CD4-positive, alpha-beta memory T cell (primary cell): ENCODE measurements at regions not wholly inside any gene's neighbourhood (a gene's known extent, or its start where the extent isn't known, plus 50 kb on each side); places are given as distances from the start of the nearest gene placed in this dataset.

Experiments
- CTCF ChIA-PET: fragments of 350-600 bp; sonication (Branson Sonifier 250); formaldehyde crosslinking; loops from one replicate; lab custom pipeline; 2021; ENCODE audit warnings: inconsistent platforms; ENCODE audit not compliant: partially characterized antibody; lab: Charles Lee
- POLR2A ChIA-PET: fragments of 350-600 bp; sonication (Branson Sonifier 250); formaldehyde crosslinking; loops from one replicate; lab custom pipeline; 2021; ENCODE audit not compliant: partially characterized antibody; lab: Charles Lee
- DNase-seq, 5 donors: peaks; one replicate each; pipeline versions ENCODE4 v3.0.0 to v3.0.0-alpha.2; 2020 to 2022; ENCODE audit warnings: mixed read lengths in 1 of 5
- H3K27ac ChIP-seq: one replicate; pipeline ENCODE4 v1.7.0; 2013; ENCODE audit warnings: low read depth, low read length
- H3K27me3 ChIP-seq: 2 replicates; pipeline ENCODE4 v1.7.0; 2013; ENCODE audit warnings: mild to moderate bottlenecking, low read length, moderate library complexity; ENCODE audit not compliant: insufficient read depth
- H3K36me3 ChIP-seq: 2 replicates; pipeline ENCODE4 v1.7.0; 2013; ENCODE audit warnings: mild to moderate bottlenecking, low read length, moderate library complexity; ENCODE audit not compliant: insufficient read depth
- H3K4me1 ChIP-seq: 2 replicates; pipeline ENCODE4 v1.7.0; 2013; ENCODE audit warnings: mild to moderate bottlenecking, low read length, moderate library complexity; ENCODE audit not compliant: insufficient read depth
- H3K4me3 ChIP-seq, 2 donors: one replicate each; pipeline ENCODE4 v1.7.0; 2013; ENCODE audit warnings: low read length in 2 of 2, mild to moderate bottlenecking in 1 of 2
- H3K9me3 ChIP-seq, 2 donors: one replicate each; pipeline ENCODE4 v1.7.0; 2013; ENCODE audit warnings: low read length in 2 of 2, control low read depth in 1 of 2; ENCODE audit not compliant: control insufficient read depth in 1 of 2
- H3K27ac Mint-ChIP-seq, 7 donors: one replicate each; pipeline ENCODE4 v1.8.0; 2020 to 2021; ENCODE audit warnings: mixed read lengths in 7 of 7, mild to moderate bottlenecking in 6 of 7, inconsistent platforms in 3 of 7, moderate library complexity in 3 of 7
- H3K27me3 Mint-ChIP-seq, 2 donors: one replicate each; pipeline ENCODE4 v1.8.0; 2020 to 2021; ENCODE audit warnings: mixed read lengths in 2 of 2
- H3K36me3 Mint-ChIP-seq, 2 donors: one replicate each; pipeline ENCODE4 v1.8.0; 2020 to 2021; ENCODE audit warnings: mixed read lengths in 2 of 2, inconsistent platforms in 1 of 2, mild to moderate bottlenecking in 1 of 2
- H3K4me1 Mint-ChIP-seq, 4 donors: one replicate each; pipeline ENCODE4 v1.8.0; 2020 to 2021; ENCODE audit warnings: mixed read lengths in 4 of 4, mild to moderate bottlenecking in 1 of 4
- H3K4me3 Mint-ChIP-seq, 8 donors: one replicate each; pipeline ENCODE4 v1.8.0; 2020 to 2021; ENCODE audit warnings: mixed read lengths in 8 of 8, mild to moderate bottlenecking in 7 of 8, moderate library complexity in 6 of 8, inconsistent platforms in 3 of 8
- H3K9me3 Mint-ChIP-seq, 8 donors: one replicate each; pipeline ENCODE4 v1.8.0; 2020 to 2021; ENCODE audit warnings: mixed read lengths in 8 of 8, mild to moderate bottlenecking in 5 of 8, inconsistent platforms in 3 of 8, moderate library complexity in 1 of 8
- intact Hi-C: fragments of 100-400 bp; cut with micrococcal nuclease; formaldehyde crosslinking; loops from one replicate; pipeline ENCODE4 v1.15.1; 2023

GRCh38 chr10:33815776-33816175 is 481.3 kb upstream of the NRP1 start:
- peak overlapping the region in 1 of 7 donors; percentile 63 for H3K27ac Mint-ChIP-seq
- peaks cover 0 to 4% (median 0%) of the 10 kb centered on the region in 8 donors for H3K9me3 Mint-ChIP-seq
- Histone ChIP-seq H3K27me3 (no peaks in the 10 kb centered on the region), H3K36me3 (no peaks in the 10 kb centered on the region), H3K27ac (no peak overlapping the region), H3K4me1 (no peaks in the 10 kb centered on the region), H3K9me3 (no peaks in the 10 kb centered on the region), H3K4me3 (no peak overlapping the region)
- no peak for DNase-seq
- peaks cover 0 to 4% (median under 1%) of the 10 kb centered on the region in 4 donors for H3K4me1 Mint-ChIP-seq
- intact Hi-C loops = no loop called here
- no peaks in the 10 kb centered on the region for H3K36me3 Mint-ChIP-seq
- H3K27me3 Mint-ChIP-seq = peaks cover 0 to 3% of the 10 kb centered on the region in 2 donors
- ChIA-PET CTCF (no interaction called here), POLR2A (no interaction called here)
- H3K4me3 Mint-ChIP-seq = peak overlapping the region in 2 of 8 donors; percentile 24 to 28

GRCh38 chr10:33813871-33814270 is 479.4 kb upstream of the NRP1 start:
- H3K36me3 ChIP-seq = no peaks in the 10 kb centered on the region
- H3K4me1 Mint-ChIP-seq = peaks cover 0 to 4% (median under 1%) of the 10 kb centered on the region in 4 donors
- DNase-seq = no peak
- no peaks in the 10 kb centered on the region for H3K9me3 ChIP-seq
- H3K4me3 ChIP-seq = no peak overlapping the region
- H3K27ac ChIP-seq = no peak overlapping the region
- intact Hi-C loops = no loop called here
- no peaks in the 10 kb centered on the region for H3K27me3 ChIP-seq
- no peaks in the 10 kb centered on the region for H3K27me3 Mint-ChIP-seq
- peaks cover 0 to 4% (median 0%) of the 10 kb centered on the region in 8 donors for H3K9me3 Mint-ChIP-seq
- H3K4me3 Mint-ChIP-seq = no peak overlapping the region
- POLR2A ChIA-PET = no interaction called here
- no peak overlapping the region for H3K27ac Mint-ChIP-seq
- CTCF ChIA-PET = no interaction called here
- no peaks in the 10 kb centered on the region for H3K4me1 ChIP-seq
- H3K36me3 Mint-ChIP-seq = no peaks in the 10 kb centered on the region

GRCh38 chr10:33813415-33813814 is 478.9 kb upstream of the NRP1 start:
- Mint-ChIP-seq H3K27me3 (no peaks in the 10 kb centered on the region), H3K4me3 (no peak overlapping the region)
- DNase-seq = no peak

GRCh38 chr10:33812586-33812985 is 478.1 kb upstream of the NRP1 start:
- peaks cover 0 to 2% (median under 1%) of the 10 kb centered on the region in 4 donors for H3K4me1 Mint-ChIP-seq
- H3K36me3 Mint-ChIP-seq = no peaks in the 10 kb centered on the region
- H3K9me3 Mint-ChIP-seq = peaks cover 0 to 1% (median 0%) of the 10 kb centered on the region in 8 donors
- Histone ChIP-seq H3K9me3 (no peaks in the 10 kb centered on the region), H3K4me1 (no peaks in the 10 kb centered on the region), H3K27me3 (no peaks in the 10 kb centered on the region), H3K36me3 (no peaks in the 10 kb centered on the region), H3K4me3 (no peak overlapping the region), H3K27ac (no peak overlapping the region)
- intact Hi-C loops = no loop called here
- no peak overlapping the region for H3K4me3 Mint-ChIP-seq
- ChIA-PET POLR2A (no interaction called here), CTCF (no interaction called here)
- H3K27ac Mint-ChIP-seq = no peak overlapping the region
- DNase-seq = no peak
- peaks cover 2 to 3% of the 10 kb centered on the region in 2 donors for H3K27me3 Mint-ChIP-seq

More at GRCh38 chr10:33813415-33813814, 478.9 kb upstream of the NRP1 start:
- H3K9me3 Mint-ChIP-seq = peaks cover 0 to 4% (median 0%) of the 10 kb centered on the region in 8 donors
- POLR2A ChIA-PET = no interaction called here
- Histone ChIP-seq H3K27ac (no peak overlapping the region), H3K4me3 (no peak overlapping the region), H3K27me3 (no peaks in the 10 kb centered on the region), H3K4me1 (no peaks in the 10 kb centered on the region), H3K9me3 (no peaks in the 10 kb centered on the region), H3K36me3 (no peaks in the 10 kb centered on the region)
- no peak overlapping the region for H3K27ac Mint-ChIP-seq
- CTCF ChIA-PET = no interaction called here
- no peaks in the 10 kb centered on the region for H3K36me3 Mint-ChIP-seq
- peaks cover 0 to 3% (median under 1%) of the 10 kb centered on the region in 4 donors for H3K4me1 Mint-ChIP-seq
- intact Hi-C loops = no loop called here

- Mint-ChIP-seq H3K27me3 (peaks cover 2 to 3% of the 10 kb centered on the region in 2 donors), H3K27ac (no peak overlapping the region), H3K4me3 (no peak overlapping the region), H3K9me3 (peaks cover 0 to 1% (median 0%) of the 10 kb centered on the region in 8 donors), H3K36me3 (no peaks in the 10 kb centered on the region), H3K4me1 (peaks cover 0 to 2% (median under 1%) of the 10 kb centered on the region in 4 donors)
- no peak for DNase-seq
- H3K27me3 ChIP-seq = no peaks in the 10 kb centered on the region
- H3K9me3 ChIP-seq = no peaks in the 10 kb centered on the region
- POLR2A ChIA-PET = no interaction called here
- no peaks in the 10 kb centered on the region for H3K36me3 ChIP-seq
- intact Hi-C loops = no loop called here
- H3K4me3 ChIP-seq = no peak overlapping the region
- CTCF ChIA-PET = no interaction called here
- no peaks in the 10 kb centered on the region for H3K4me1 ChIP-seq
- no peak overlapping the region for H3K27ac ChIP-seq
Measured at GRCh38 chr10:33810986-33811385, 476.5 kb upstream of the NRP1 start.

GRCh38 chr10:33809732-33810131 is 475.3 kb upstream of the NRP1 start:
- intact Hi-C loops = no loop called here
- CTCF ChIA-PET = no interaction called here
- Mint-ChIP-seq H3K27me3 (peaks cover 2 to 5% of the 10 kb centered on the region in 2 donors), H3K9me3 (peaks cover 0 to 1% (median 0%) of the 10 kb centered on the region in 8 donors), H3K4me3 (no peak overlapping the region), H3K36me3 (no peaks in the 10 kb centered on the region), H3K4me1 (no peaks in the 10 kb centered on the region), H3K27ac (no peak overlapping the region)
- no peak for DNase-seq
- Histone ChIP-seq H3K9me3 (no peaks in the 10 kb centered on the region), H3K4me3 (no peak overlapping the region), H3K36me3 (no peaks in the 10 kb centered on the region), H3K27me3 (no peaks in the 10 kb centered on the region), H3K4me1 (no peaks in the 10 kb centered on the region), H3K27ac (no peak overlapping the region)
- POLR2A ChIA-PET = no interaction called here

GRCh38 chr10:33808475-33808874 is 474.0 kb upstream of the NRP1 start:
- POLR2A ChIA-PET = no interaction called here
- no peak for DNase-seq
- no peak overlapping the region for H3K4me3 Mint-ChIP-seq
- no peak overlapping the region for H3K27ac Mint-ChIP-seq
- no peaks in the 10 kb centered on the region for H3K4me1 ChIP-seq
- H3K27me3 Mint-ChIP-seq = peaks cover 2 to 5% of the 10 kb centered on the region in 2 donors
- H3K4me3 ChIP-seq = no peak overlapping the region
- peaks cover 0 to 2% (median 0%) of the 10 kb centered on the region in 8 donors for H3K9me3 Mint-ChIP-seq
- no peak overlapping the region for H3K27ac ChIP-seq
- H3K27me3 ChIP-seq = no peaks in the 10 kb centered on the region
- no peaks in the 10 kb centered on the region for H3K4me1 Mint-ChIP-seq
- no peaks in the 10 kb centered on the region for H3K9me3 ChIP-seq
- CTCF ChIA-PET = no interaction called here
- H3K36me3 ChIP-seq = no peaks in the 10 kb centered on the region
- H3K36me3 Mint-ChIP-seq = no peaks in the 10 kb centered on the region
- intact Hi-C loops = no loop called here
